CD4-positive, alpha-beta T cell treated with Interleukin-12 subunit alpha and Interleukin-12 subunit beta, for 1 hour (primary cell): ENCODE measurements at regions not wholly inside any gene's neighbourhood (a gene's known extent, or its start where the extent isn't known, plus 50 kb on each side); places are given as distances from the start of the nearest gene placed in this dataset.
A peak's percentile ranks its signal among the peaks of the same experiment; 100 is the strongest.

Experiments used
- DNase-seq: peaks from one replicate; pipeline ENCODE4 v3.0.0-alpha.2; 2020

DNA sequence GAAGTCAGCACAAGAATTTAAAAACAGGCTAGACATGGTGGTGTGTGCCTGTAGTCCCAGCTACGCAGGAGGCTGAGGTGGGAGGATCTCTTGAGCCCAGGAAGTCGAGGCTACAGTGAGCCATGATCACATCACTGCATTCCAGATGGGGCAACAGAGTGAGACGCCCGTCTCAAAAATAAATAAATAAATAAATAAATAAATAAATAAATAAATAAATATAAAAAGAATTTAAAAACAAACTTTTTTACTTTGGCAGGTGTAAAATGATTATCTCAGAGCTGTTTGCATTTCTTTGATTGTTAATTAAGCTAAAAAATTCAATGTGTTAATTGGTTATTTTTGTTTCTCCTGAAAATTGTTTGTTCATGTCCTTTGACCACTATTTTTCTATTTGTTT, 97.5 kb upstream of the RPS6KA3 start:
- no peak for DNase-seq

DNA sequence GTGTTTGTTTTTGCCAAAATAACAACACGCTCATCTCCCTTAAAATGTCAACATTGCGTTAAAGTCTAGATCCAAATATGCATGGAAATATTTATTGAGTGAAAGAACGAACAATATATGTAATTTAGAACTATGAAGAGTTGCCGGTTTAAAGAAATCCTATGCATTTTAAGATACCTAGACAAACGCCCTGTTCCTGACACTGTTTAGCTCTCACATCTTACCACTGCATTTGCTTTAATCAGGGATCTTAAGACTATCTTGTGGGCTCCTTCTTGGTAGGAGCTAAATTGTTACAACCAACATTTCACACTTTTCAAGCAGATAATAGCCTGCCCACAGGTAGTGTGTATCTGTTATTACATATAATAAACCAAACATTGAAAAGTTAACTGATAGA, 96.6 kb upstream of the RPS6KA3 start:
- no peak for DNase-seq

DNA sequence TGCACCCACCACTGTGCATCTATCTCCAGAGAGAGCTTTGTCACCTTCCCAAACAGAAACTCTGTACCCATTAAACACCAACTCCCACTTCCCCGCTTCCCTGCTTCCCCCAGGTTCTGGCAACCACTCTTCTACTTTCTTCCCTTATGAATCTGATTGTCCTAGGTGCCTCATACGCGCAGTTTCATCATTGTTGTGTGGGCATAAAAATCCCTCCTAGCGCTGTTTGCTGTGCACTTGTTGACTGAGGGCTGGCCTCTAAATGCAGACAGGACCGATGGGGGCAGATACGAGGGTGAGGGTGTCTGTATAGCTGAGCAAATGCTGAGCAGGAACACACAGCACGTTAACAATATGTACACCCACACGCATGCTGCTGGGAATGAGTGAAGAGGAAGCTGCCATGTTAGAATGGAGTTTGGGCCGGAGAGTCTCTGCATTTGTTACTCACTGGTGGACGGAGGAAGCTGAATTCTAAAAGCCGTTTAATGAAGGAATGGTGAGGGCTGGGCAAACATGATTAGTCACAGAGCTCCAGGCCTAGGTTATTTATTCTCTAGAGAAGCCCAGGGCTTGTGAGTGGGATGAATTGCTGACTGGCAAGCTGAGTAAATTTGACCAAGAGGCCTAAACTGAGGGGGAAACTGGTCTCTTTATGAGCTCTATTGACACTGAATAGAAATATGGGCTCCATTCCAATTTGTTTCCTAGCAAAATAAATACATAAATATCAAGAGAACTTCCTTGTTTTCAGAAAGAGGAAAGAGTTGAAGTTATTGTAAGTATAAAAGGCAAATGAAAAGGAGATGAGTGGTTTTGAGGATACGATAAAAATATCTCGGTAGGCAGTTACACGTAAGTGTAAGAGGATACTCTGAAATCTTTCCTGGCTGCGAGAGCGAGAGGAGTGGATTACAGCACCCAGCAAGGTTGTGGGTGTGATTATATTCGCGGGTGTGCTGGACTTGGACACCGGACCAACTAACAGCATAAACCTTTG, 95.9 kb upstream of the RPS6KA3 start:
- DNase-seq = no peak

DNA sequence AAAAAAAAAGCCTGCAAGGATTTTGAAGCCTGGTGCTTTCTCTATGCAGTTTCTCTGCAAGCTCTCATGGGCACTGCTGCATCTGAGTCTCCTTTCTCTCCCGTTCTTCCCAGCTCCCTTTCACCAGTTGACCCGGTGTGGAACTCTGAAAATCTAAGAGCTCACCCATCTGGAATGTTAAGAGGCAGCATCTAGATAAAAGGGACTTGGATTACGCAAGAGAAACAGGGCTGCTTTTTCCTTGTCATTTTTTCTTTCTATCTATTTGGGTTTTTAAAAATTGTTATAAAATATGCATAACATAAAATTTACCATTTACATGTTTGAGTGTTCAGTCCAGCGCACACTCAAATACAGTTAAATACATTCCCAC, 95.2 kb upstream of the RPS6KA3 start:
- no peak for DNase-seq

DNA sequence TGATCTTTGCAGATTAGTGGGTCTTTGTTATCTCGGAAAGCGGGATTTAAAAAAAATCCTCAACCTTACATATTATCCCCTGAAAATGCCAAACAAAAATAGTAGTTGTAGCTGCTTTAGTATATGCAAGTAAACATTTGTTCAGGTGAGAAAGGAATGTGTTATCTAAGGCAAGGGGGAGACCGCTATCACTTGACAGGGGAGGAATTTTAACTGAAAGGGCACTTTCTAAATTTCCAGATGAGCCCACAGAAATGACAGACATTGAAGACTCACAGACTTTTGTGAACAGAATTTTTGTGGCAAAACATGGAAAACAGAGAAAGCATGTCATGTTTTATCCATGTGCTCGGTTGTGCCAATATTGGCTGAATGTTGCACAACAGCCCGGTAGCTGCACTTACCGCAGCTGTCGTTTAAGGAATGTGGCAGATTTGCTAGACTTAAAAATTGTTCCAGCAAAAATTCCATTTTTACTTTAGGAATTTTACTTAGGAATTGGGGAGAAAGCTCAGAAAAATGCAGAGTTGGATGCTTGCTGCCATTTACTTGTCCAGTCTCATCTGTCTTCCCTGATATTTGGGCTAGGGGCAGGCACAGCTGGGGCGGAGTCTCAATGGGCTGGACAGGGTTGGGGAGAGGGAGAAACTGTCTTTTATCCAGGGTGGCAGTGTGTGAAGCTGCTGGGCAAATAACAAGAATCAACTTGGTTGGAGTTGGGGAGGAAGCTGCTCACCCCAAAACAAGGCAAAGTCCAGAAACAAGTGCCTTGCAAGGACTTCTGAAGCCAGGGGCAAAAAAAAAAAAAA, 94.6 kb upstream of the RPS6KA3 start:
- DNase-seq = no peak

DNA sequence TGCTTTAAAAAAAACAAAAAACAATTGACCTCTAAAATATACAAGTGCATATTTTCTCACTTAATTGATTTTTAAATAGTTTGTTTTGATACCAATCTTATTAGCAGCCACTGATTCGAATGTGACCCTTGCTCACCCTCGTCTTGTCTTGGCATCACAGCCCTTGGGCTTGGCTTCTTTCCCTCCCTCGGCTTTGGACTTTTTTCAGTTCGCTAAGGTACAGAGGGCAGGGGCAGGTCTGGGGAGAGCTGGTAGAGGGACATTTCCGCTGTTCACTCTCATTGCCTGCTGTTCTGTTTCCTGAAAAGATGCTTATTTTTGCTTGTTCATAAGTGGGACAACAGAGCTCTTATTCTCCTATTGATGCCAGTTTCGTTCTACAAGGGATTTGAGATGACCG, 88.5 kb upstream of the RPS6KA3 start:
- DNase-seq = no peak

DNA sequence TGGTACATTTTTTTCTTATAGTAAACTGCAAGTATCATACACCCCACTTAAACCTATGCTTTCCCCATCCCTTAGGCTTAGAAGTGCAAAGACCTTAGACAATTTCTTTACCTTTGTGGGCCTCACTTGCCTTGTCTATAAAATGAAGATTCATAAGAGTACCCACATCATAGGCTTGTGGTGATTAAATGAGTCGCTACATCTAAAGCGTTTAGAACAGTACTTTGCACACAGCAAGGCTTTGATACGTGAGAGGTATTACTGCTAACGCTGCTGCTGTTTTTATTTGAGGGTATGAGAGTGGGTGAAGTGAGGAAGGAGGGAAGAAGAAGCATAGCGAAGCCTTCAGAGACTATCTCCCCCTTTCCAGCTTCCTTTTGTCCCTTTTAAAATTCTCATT, 87.8 kb upstream of the RPS6KA3 start:
- peak; percentile 11 for DNase-seq

DNA sequence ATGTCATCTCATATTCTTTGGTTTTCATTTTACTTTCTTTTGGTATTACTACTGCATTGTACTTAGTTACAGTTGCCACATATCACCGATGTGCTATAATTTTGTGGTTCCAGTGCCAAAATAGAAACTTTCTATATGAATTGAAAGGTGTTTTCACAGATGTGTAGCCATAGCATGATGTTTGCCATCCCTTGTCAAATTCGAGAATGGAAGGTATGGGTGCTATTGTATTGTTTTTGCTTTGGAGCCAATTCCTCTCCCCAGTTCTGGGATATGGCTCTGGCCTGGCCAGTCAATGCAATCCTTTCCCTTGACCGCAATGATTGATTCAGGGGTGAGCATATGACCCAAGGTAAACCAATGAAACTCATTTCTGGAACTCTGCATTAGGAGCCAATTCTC, 86.2 kb upstream of the RPS6KA3 start:
- DNase-seq = no peak

DNA sequence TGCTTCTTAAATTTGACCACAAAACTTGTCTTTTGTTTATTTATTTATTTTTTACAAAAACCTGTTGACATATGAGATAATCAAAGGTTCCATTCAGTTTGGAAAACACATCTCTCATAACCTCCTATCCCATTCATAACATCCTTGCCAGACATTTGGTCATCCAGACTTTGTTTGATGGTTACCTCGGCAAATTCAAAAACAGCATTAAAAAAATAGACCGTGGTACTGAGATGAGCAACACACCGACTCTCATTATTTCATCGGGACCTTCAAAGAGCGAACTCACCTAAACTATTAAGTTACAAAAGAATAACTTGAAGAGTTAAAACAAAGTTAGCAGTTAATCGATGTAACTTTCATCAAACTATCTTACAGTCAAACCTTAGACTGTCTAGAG, 85.8 kb upstream of the RPS6KA3 start:
- DNase-seq = no peak

DNA sequence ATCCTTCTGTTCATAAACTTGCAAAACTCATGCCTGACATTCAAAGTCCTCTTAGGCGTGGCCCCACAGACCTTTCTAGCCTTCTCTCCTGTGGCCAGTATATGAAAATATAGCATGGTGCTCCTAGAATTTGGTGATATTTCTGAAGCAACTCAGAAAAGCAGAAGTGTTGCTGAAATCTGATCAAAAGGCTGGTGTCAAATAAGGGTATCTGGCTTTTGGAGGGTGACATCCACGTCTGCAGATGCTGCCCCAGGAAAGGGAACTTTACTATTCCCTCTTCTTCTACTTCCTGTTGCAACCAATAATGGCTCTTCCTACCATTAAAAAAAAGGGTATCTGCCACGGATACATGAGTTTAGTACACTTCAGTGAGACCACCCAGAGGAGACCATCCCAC, 83.9 kb upstream of the RPS6KA3 start:
- DNase-seq = no peak

DNA sequence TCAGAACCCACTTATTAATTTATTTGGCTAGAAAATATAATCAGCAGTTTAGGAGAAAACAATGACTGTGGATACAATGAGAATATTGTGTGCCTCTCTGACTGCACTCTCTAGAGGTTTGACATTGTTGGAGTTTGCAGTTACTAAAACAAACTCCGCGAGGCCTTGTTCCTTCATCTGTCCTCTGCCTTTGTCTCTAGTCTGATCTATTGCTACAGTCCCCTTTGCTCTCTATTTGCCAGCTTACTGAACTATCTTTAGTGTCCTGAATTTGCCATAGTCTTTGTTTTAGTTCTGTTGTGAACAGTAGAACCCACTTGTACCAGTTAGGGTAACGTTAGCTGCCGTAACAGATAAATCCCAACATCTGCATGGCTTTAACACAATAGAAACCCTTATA, 81.4 kb upstream of the RPS6KA3 start:
- no peak for DNase-seq

DNA sequence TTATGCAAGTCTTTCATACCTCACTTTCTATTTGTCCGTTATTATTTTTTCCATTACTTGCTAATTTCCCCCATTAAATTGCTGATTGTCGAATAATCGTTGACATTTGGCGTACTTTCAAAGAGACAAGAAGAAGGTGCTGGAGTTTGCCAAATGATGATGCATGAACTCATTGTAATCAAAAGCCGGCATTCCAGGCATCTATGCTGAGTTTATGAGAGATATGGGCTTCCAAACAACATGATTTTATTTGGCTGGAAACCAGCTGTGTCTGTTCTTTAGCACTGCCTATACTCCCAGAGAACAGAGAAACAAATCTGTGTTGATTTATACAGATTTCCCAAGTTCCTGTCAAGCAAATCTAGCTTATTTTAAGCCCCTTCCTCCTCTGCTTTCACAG, 80.8 kb upstream of the RPS6KA3 start:
- no peak for DNase-seq

DNA sequence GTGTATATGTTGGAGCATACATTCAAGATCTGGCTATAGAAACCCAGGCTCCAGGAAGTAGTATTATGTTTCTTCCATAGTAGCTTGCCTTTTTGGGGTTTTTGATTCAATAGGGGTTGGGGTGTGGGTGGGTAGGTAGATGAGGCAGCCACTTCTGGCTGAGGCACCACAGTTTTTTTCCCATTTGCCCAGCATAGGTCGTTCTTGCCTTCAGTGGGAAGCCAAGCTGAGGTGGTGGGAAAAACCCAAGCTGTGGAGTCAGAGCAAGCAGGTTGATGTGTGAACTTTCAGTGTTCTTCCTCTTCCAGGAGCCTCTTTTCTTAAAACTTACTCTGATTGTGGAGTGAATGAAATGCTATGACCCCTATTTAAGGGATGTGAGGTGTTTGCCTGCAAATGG, 67.0 kb upstream of the RPS6KA3 start:
- DNase-seq = no peak

DNA sequence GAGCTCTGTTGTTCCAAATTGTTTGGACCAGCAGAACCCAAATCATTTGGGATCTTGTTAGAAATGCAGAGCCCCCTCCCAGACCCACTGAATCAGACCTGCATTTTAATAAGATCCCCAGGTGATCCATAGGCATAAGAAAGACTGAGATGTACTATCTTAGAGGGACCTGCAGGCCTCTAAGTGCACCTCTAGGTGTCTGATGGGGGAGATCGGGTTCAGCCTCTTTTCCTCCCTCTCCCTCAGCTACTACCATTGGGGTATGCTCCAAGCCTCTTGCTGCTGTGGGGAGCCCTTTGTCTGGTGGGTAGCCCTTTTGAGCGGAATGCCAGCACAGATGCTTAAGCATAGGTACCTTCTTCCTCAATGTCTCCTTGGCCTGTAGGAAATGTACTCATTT, 63.8 kb upstream of the RPS6KA3 start:
- no peak for DNase-seq

DNA sequence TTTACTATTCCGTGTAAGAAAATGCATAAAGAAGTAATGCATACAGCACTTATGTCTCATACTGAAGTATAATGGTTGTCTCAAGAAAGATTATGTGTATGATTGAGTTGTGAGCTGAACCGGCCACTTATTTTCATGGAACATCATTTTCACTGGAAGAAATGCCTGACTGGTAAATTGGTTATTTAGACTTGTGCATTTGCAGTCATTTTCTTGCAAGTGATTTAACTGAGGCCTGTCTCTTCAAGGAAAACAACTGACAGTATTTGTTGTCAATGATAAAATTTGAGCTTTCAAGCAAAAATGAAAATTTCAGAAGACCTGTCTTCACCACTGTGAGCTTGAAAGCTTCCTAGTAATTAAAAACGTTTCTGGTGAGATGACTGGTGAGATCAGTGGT, 62.7 kb upstream of the RPS6KA3 start:
- no peak for DNase-seq

DNA sequence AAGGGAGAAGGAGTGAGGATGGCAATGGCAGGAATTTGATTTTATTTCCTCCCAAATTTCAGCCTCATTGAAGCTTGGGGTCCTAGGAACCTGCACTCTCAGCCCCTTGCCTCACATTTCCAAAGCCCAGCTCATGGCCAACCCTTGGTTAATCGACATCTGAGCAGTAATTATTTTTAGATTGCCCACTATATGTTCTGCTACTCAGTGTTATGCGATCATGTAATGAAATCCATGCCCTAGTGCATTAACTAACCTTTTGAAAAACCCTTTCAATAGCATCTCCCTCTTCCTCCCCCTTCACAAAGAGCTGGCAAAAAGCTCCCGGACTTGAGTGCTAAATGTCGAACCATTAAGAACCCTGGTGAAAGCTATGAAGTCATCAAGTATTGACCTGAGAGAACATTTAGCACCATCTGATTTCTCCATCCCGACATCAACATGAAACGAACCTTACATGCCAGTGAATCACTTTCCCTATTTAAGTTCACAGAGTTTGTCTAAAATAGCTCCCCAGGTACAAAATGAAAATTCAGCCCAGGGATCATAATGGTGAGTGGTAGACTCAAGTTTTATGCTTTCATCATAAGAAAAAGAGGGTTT, 59.2 kb upstream of the RPS6KA3 start:
- DNase-seq = no peak

DNA sequence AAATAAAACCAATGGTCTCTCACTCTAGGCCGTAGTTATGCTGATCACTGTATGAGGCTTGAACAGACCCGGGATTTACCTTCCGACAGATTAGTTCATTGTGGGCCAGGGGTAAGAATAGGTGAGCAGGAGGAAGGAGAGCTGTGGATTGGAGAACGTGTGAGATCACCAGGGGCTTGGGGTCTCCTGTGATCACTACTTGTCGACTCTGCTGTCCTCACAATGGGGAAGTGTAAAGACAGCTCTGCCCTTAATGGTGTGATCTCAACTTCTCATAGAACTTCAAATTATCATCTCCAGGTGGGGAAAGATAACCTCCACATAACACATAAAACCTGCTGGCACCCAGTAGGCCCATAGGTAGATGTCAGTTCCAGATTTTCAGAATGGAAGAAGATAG, 56.2 kb upstream of the RPS6KA3 start:
- no peak for DNase-seq

DNA sequence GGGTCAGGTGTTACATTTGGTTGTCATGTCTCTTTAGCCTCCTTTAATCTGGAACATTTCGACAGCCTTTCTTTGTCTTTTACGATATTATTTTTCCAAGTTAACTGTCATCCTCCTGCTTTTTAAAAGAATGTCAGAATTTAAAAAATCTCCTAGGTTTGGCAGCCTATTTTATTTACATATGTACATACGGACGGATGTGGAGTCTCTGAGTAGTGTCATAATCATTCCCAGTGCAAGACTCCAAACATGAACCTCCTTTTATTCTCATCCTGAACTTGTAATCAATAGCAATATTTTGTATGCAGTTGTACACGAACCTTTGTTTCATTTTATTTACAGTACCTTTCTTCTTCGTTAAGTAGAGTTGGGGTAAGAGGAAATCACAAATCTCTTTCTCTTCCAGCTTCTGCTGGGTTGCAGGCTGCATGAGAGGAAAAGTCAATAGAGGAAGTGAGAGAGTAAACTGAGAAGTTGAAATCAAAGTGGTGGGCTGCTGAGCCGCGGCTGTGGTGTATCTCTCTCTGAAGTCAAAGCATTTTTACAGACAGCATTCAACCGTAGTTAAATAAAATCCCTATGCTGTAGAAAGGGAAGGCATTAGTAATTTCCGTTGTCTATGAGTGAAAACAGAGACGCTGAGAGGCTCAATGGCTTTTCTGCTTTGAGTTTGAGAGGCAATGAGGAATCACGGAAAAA, 53.9 kb upstream of the RPS6KA3 start:
- DNase-seq = peak; percentile 4

DNA sequence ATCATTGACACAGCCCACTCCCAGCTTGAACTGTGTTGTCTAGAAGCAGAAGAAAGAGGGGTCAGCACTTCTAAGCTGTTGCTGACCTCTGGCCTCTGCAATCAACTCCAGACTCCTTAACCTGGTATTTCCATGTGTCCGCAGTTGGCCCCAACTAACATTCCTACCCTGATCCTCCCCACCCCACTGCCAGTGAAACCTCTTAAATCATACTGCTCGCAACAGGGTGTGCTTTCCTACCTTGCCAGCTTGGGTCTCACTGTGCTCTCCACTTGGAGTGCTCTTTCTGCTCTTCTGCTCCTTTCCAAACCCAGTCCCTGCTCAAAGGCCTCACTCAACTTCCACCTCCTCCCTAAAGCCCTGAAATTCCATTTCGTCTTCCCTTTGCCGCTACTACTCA, 52.3 kb upstream of the RPS6KA3 start:
- DNase-seq = no peak

DNA sequence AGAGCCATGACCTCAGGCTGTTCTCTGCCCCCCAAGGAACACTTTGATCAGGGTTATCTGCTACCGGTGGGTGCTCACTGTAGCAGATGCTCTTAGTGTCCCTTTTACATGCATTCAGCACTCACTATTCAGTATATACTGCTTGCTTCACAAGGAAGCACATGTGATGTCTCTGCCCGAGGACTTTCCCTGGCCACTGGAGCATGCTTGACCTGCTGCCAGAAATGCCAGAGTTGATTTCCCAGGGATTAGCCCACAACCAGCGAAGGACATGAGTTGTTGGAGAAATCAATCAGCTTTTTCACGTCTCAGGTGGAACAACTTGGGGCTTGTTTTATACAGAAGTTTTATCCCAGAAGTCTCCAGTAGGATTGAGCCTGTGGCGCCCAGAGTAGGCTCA, 51.2 kb upstream of the RPS6KA3 start:
- DNase-seq = no peak
